ENCODE measurements at regions not wholly inside any gene's neighbourhood (a gene's known extent, or its start where the extent isn't known, plus 50 kb on each side); places are given as distances from the start of the nearest gene placed in this dataset.

- Histone ChIP-seq H2AFZ (ENCODE audit: low read length) (no peak overlapping the region), H3K79me2 (ENCODE audit: insufficient read depth, low read length) (peaks cover 11% of the 10 kb centered on the region), H3K9me3 (ENCODE audit: low read length) (no peaks in the 10 kb centered on the region), H3K27me3 (ENCODE audit: control insufficient read depth in 1 of 2, insufficient read depth in 2 of 2, low read length in 2 of 2) (no peaks in the 10 kb centered on the region), H3K9ac (ENCODE audit: insufficient read depth, low read depth, low read length) (peak overlapping the region; percentile 69), H3K4me1 (ENCODE audit: insufficient read depth, low read length) (peaks cover 100% of the 10 kb centered on the region), H4K20me1 (ENCODE audit: insufficient read depth, low read length) (no peaks in the 10 kb centered on the region), H3K4me3 (replicated peaks in 1 of 3; ENCODE audit: insufficient read depth in 1 of 3, low read depth in 2 of 3, low read length in 3 of 3) (peak overlapping the region; percentile 28 to 44 (median 33); a peak in 4 of 6 replicates), H3K4me2 (ENCODE audit: low read depth, low read length) (peak overlapping the region; percentile 83), H3K36me3 (replicated peaks in 1 of 2; ENCODE audit: control insufficient read depth in 1 of 2, insufficient read depth in 2 of 2, low read length in 2 of 2) (no peaks in the 10 kb centered on the region), H3K27ac (ENCODE audit: extremely low read length, insufficient read depth, low read length) (peak overlapping the region; percentile 88)
- TSS peak; percentile 85 for BruUV-seq (replicated peaks)
- ATAC-seq (peak; percentile 9), DNase-seq (ENCODE audit: low spot score) (peak; percentile 54), FAIRE-seq (no peak)
- intact Hi-C loops (cut with micrococcal nuclease; ENCODE audit: unreplicated experiment) (no loop called here), in situ Hi-C loops (cut with HindIII; ENCODE audit: extremely low pct_ligation_motif_present, low pct_unique_long_range_greater_than_20kb) (no loop called here)
- WGBS (ENCODE audit: low lambda C conversion rate), result 7% methylated on average over 10 of the region's 11 CpGs
- ChIA-PET CTCF (ENCODE audit: low intra/inter-chr PET ratio, low total read pairs) (no interaction called here), POLR2A (interaction anchor here (0.7 to 2.6 kb wide), 10 partner anchors 9 to 78 kb away, joined by 3 to 43 read pairs (median 4); no protein-coding TSS in a partner anchor)
- TF ChIP-seq ZNF598 (CRISPR knock-in tag; IDR thresholded peaks at IDR 0.05; ENCODE audit: borderline replicate concordance) (no peak), KDM5A (IDR thresholded peaks at IDR 0.05; ENCODE audit: borderline replicate concordance, low read length) (peak; percentile 55; the same call in 1 of the 2 replicates), NCOA2 (CRISPR knock-in tag; IDR thresholded peaks at IDR 0.05) (peak; percentile 19; the same call in 1 of the 2 replicates), MBD4 (IDR thresholded peaks at IDR 0.05; ENCODE audit: borderline replicate concordance, low read length) (0 out of 2 replicates have a peak, but pooled peaks have one; percentile 19), ZNF263 (CRISPR knock-in tag; IDR thresholded peaks at IDR 0.05) (no peak), ZNF12 (CRISPR knock-in tag; IDR thresholded peaks at IDR 0.05) (0 out of 2 replicates have a peak, but pooled peaks have one; percentile 31), BRD4 (CRISPR knock-in tag; IDR thresholded peaks at IDR 0.05) (0 out of 2 replicates have a peak, but pooled peaks have one; percentile 63), ETV5 (CRISPR knock-in tag; IDR thresholded peaks at IDR 0.05; ENCODE audit: borderline replicate concordance) (peak; percentile 69; the same call in 1 of the 2 replicates), AGO1 (IDR thresholded peaks at IDR 0.05; ENCODE audit: low read depth, low read length, poor library complexity, severe bottlenecking) (no peak), ELF3 (CRISPR knock-in tag; IDR thresholded peaks at IDR 0.05) (peak; percentile 22; the same call in 1 of the 2 replicates), BRCA1 (CRISPR knock-in tag; IDR thresholded peaks at IDR 0.05) (peak; percentile 34; the same call in 1 of the 2 replicates), MIXL1 (CRISPR knock-in tag; IDR thresholded peaks at IDR 0.05) (no peak), ISL2 (CRISPR knock-in tag; IDR thresholded peaks at IDR 0.05) (0 out of 2 replicates have a peak, but pooled peaks have one; percentile 43), ZNF558 (CRISPR knock-in tag; IDR thresholded peaks at IDR 0.05; ENCODE audit: borderline replicate concordance) (no peak), KLF6 (CRISPR knock-in tag; IDR thresholded peaks at IDR 0.05) (no peak), NONO (IDR thresholded peaks at IDR 0.05) (no peak), NONO (CRISPR knock-in tag; conservative IDR thresholded peaks at IDR 0.05) (peak; percentile 32; the same call in 1 of the 2 replicates), POLR2A (IDR thresholded peaks at IDR 0.05; ENCODE audit: insufficient read depth in 1 of 2, low read depth in 2 of 2, low read length in 2 of 2) (peak in 1 of 2 experiments; percentile 33; a peak in 2 of 4 replicates), ATM (IDR thresholded peaks at IDR 0.05; ENCODE audit: borderline replicate concordance) (no peak)
- TF ChIP-seq, protein P1, sequence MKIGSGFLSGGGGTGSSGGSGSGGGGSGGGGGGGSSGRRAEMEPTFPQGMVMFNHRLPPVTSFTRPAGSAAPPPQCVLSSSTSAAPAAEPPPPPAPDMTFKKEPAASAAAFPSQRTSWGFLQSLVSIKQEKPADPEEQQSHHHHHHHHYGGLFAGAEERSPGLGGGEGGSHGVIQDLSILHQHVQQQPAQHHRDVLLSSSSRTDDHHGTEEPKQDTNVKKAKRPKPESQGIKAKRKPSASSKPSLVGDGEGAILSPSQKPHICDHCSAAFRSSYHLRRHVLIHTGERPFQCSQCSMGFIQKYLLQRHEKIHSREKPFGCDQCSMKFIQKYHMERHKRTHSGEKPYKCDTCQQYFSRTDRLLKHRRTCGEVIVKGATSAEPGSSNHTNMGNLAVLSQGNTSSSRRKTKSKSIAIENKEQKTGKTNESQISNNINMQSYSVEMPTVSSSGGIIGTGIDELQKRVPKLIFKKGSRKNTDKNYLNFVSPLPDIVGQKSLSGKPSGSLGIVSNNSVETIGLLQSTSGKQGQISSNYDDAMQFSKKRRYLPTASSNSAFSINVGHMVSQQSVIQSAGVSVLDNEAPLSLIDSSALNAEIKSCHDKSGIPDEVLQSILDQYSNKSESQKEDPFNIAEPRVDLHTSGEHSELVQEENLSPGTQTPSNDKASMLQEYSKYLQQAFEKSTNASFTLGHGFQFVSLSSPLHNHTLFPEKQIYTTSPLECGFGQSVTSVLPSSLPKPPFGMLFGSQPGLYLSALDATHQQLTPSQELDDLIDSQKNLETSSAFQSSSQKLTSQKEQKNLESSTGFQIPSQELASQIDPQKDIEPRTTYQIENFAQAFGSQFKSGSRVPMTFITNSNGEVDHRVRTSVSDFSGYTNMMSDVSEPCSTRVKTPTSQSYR (CRISPR knock-in tag; IDR thresholded peaks at IDR 0.05; ENCODE audit: borderline replicate concordance), result no peak
- TF ChIP-seq, protein P2, sequence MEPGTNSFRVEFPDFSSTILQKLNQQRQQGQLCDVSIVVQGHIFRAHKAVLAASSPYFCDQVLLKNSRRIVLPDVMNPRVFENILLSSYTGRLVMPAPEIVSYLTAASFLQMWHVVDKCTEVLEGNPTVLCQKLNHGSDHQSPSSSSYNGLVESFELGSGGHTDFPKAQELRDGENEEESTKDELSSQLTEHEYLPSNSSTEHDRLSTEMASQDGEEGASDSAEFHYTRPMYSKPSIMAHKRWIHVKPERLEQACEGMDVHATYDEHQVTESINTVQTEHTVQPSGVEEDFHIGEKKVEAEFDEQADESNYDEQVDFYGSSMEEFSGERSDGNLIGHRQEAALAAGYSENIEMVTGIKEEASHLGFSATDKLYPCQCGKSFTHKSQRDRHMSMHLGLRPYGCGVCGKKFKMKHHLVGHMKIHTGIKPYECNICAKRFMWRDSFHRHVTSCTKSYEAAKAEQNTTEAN (CRISPR knock-in tag; conservative IDR thresholded peaks at IDR 0.05), result no peak; the same call in 1 of the 2 replicates
- TF ChIP-seq, protein P3, sequence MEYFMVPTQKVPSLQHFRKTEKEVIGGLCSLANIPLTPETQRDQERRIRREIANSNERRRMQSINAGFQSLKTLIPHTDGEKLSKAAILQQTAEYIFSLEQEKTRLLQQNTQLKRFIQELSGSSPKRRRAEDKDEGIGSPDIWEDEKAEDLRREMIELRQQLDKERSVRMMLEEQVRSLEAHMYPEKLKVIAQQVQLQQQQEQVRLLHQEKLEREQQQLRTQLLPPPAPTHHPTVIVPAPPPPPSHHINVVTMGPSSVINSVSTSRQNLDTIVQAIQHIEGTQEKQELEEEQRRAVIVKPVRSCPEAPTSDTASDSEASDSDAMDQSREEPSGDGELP (IDR thresholded peaks at IDR 0.05; ENCODE audit: borderline replicate concordance, low read depth), result no peak
Observed at GRCh38 chr9:677461-678097, 163.9 kb upstream of the DMRT1 start.

Data from HepG2 (cell line).